H1 (cell line): ENCODE measurements at regions not wholly inside any gene's neighbourhood (a gene's known extent, or its start where the extent isn't known, plus 50 kb on each side); places are given as distances from the start of the nearest gene placed in this dataset.
A peak's percentile ranks its signal among the peaks of the same experiment; 100 is the strongest.

ENCODE experiments used
- CTCF ChIA-PET: fragments of 300-600 bp; sonication (Branson Sonifier 250); formaldehyde crosslinking; loops from one replicate; lab custom pipeline; 2021; ENCODE audit not compliant: partially characterized antibody; lab: Charles Lee
- POLR2A ChIA-PET: fragments of 300-600 bp; sonication (Branson Sonifier 250); formaldehyde crosslinking; loops from one replicate; lab custom pipeline; 2021; ENCODE audit warnings: inconsistent platforms; ENCODE audit not compliant: partially characterized antibody; lab: Charles Lee
- DNase-seq, 2 experiments: peaks; one replicate each; pipeline versions ENCODE4 v3.0.0 to v3.0.0-alpha.2; 2010 to 2022; ENCODE audit warnings: low spot score in 2 of 2, low read depth in 1 of 2, mixed read lengths in 1 of 2
- FAIRE-seq: peaks from 2 replicates; lab custom pipeline; 2011; peaks lifted over from hg19 to GRCh38; lab: Jason Lieb, UNC
- H2AFZ ChIP-seq: 2 replicates; pipeline ENCODE4 v1.8.1; 2012; ENCODE audit warnings: low read length, inconsistent platforms
- H2AK5ac ChIP-seq: 2 replicates; pipeline ENCODE4 v1.6.1; 2013; ENCODE audit warnings: low read depth, low read length
- H2BK120ac ChIP-seq: replicated peaks from 2 replicates; pipeline ENCODE3; 2013; ENCODE audit warnings: low read depth, low read length, inconsistent platforms
- H2BK12ac ChIP-seq: 2 replicates; pipeline ENCODE4 v1.6.1; 2013; ENCODE audit warnings: low read depth, low read length
- H2BK15ac ChIP-seq: 2 replicates; pipeline ENCODE4 v1.6.1; 2013; ENCODE audit warnings: low read length
- H2BK20ac ChIP-seq: 2 replicates; pipeline ENCODE4 v1.6.1; 2013; ENCODE audit warnings: low read length
- H2BK5ac ChIP-seq: 2 replicates; pipeline ENCODE4 v1.6.1; 2013; ENCODE audit warnings: low read depth, low read length
- H3K14ac ChIP-seq: 2 replicates; pipeline ENCODE4 v1.6.1; 2013; ENCODE audit warnings: inconsistent platforms; ENCODE audit not compliant: insufficient read length
- H3K18ac ChIP-seq: 2 replicates; pipeline ENCODE4 v1.6.1; 2013; ENCODE audit warnings: low read length; ENCODE audit errors: extremely low read depth
- H3K23ac ChIP-seq: 2 replicates; pipeline ENCODE4 v1.6.1; 2013; ENCODE audit warnings: inconsistent platforms; ENCODE audit not compliant: insufficient read length
- H3K23me2 ChIP-seq: 2 replicates; pipeline ENCODE4 v1.6.1; 2013; ENCODE audit warnings: low read depth, low read length
- H3K27ac ChIP-seq: 2 replicates; pipeline ENCODE4 v1.6.1; 2011; ENCODE audit warnings: low read depth, low read length, inconsistent platforms
- H3K27me3 ChIP-seq, 4 experiments: replicated peaks in 1 of 4; 1 replicate in 1 of 4; 2 replicates in 3 of 4; pipeline versions ENCODE4 v1.6.1 to v1.8.1; 2011 to 2013; ENCODE audit warnings: low read length in 3 of 4, mild to moderate bottlenecking in 3 of 4, inconsistent platforms in 2 of 4, mixed read lengths in 2 of 4, moderate library complexity in 1 of 4; ENCODE audit not compliant: control insufficient read depth in 3 of 4, insufficient read depth in 3 of 4; ENCODE audit errors: extremely low read depth in 1 of 4
- H3K36me3 ChIP-seq, 4 experiments: 2 replicates each; pipeline versions ENCODE4 v1.6.1 to v1.8.1; 2011 to 2013; ENCODE audit warnings: mild to moderate bottlenecking in 4 of 4, low read length in 3 of 4, moderate library complexity in 2 of 4, control low read depth in 1 of 4, inconsistent platforms in 1 of 4; ENCODE audit not compliant: insufficient read depth in 4 of 4, control insufficient read depth in 2 of 4
- H3K4ac ChIP-seq: replicated peaks from 2 replicates; pipeline ENCODE3; 2013; ENCODE audit warnings: low read length, low read depth, mixed read lengths, inconsistent platforms; ENCODE audit not compliant: insufficient read length
- H3K4me1 ChIP-seq, 4 experiments: replicated peaks in 1 of 4; 1 replicate in 1 of 4; 2 replicates in 3 of 4; pipeline versions ENCODE4 v1.6.1 to v1.8.1; 2011 to 2013; ENCODE audit warnings: low read length in 3 of 4, inconsistent platforms in 2 of 4, mixed read lengths in 1 of 4; ENCODE audit not compliant: insufficient read depth in 4 of 4, control insufficient read depth in 3 of 4
- H3K4me2 ChIP-seq, 2 experiments: 2 replicates each; pipeline versions ENCODE4 v1.6.1 to v1.8.1; 2011 to 2013; ENCODE audit warnings: low read depth in 2 of 2, low read length in 2 of 2, control low read depth in 1 of 2, inconsistent platforms in 1 of 2, mild to moderate bottlenecking in 1 of 2; ENCODE audit not compliant: insufficient read depth in 1 of 2
- H3K4me3 ChIP-seq, 4 experiments: fragments of 200-600, 300-600 bp in 1 of 4; sonication (generic), shearing (Covaris generic), sonication (Bioruptor Twin) in 1 of 4; 2 replicates each; pipeline versions ENCODE4 v1.5.1 to v1.8.1; 2011 to 2016; ENCODE audit warnings: low read length in 4 of 4, low read depth in 3 of 4, control low read depth in 2 of 4, inconsistent platforms in 2 of 4, mild to moderate bottlenecking in 2 of 4, mixed read lengths in 1 of 4, moderate library complexity in 1 of 4; ENCODE audit not compliant: insufficient read depth in 2 of 4; ENCODE audit errors: extremely low read depth in 1 of 4
- H3K56ac ChIP-seq: replicated peaks from 2 replicates; pipeline ENCODE3; 2013; ENCODE audit warnings: low read depth, mild to moderate bottlenecking, mixed read lengths, low read length, inconsistent platforms; ENCODE audit not compliant: insufficient read length
- H3K79me1 ChIP-seq: 2 replicates; pipeline ENCODE4 v1.6.1; 2013; ENCODE audit warnings: low read depth, low read length, control low read depth
- H3K79me2 ChIP-seq, 2 experiments: 2 replicates each; pipeline versions ENCODE4 v1.6.1 to v1.8.1; 2012 to 2013; ENCODE audit warnings: low read length in 2 of 2, mild to moderate bottlenecking in 2 of 2, inconsistent platforms in 1 of 2; ENCODE audit not compliant: insufficient read depth in 2 of 2, control insufficient read depth in 1 of 2
- H3K9ac ChIP-seq, 4 experiments: replicated peaks in 1 of 4; 1 replicate in 1 of 4; 2 replicates in 3 of 4; pipeline versions ENCODE4 v1.6.1 to v1.8.1; 2011 to 2013; ENCODE audit warnings: low read depth in 3 of 4, low read length in 3 of 4, control low read depth in 2 of 4, mild to moderate bottlenecking in 2 of 4, moderate library complexity in 2 of 4, inconsistent platforms in 1 of 4; ENCODE audit errors: extremely low read depth in 1 of 4
- H3K9me3 ChIP-seq, 2 experiments: 2 replicates each; pipeline versions ENCODE4 v1.6.1 to v1.8.1; 2012 to 2013; ENCODE audit warnings: mild to moderate bottlenecking in 2 of 2, moderate library complexity in 2 of 2, control low read depth in 1 of 2, inconsistent platforms in 1 of 2, low read depth in 1 of 2, low read length in 1 of 2, mixed read lengths in 1 of 2; ENCODE audit not compliant: insufficient read depth in 2 of 2
- H4K20me1 ChIP-seq, 2 experiments: replicated peaks in 1 of 2; 2 replicates each; pipeline versions ENCODE3 to v1.8.1; 2011 to 2013; ENCODE audit warnings: inconsistent platforms in 2 of 2, low read length in 2 of 2, mild to moderate bottlenecking in 1 of 2; ENCODE audit not compliant: insufficient read depth in 2 of 2, control insufficient read depth in 1 of 2
- H4K5ac ChIP-seq: 2 replicates; pipeline ENCODE4 v1.6.1; 2013; ENCODE audit warnings: low read length, low read depth, mixed read lengths, inconsistent platforms; ENCODE audit not compliant: insufficient read length
- H4K8ac ChIP-seq: 2 replicates; pipeline ENCODE4 v1.8.0; 2013; ENCODE audit warnings: mild to moderate bottlenecking, moderate library complexity, low read length, inconsistent platforms; ENCODE audit not compliant: insufficient read depth; ENCODE audit errors: extremely low read depth
- H4K91ac ChIP-seq: replicated peaks from 2 replicates; pipeline ENCODE3; 2013; ENCODE audit warnings: low read length, mixed read lengths, inconsistent platforms; ENCODE audit not compliant: insufficient read length
- HDAC6 ChIP-seq: IDR thresholded peaks from one replicate; pipeline ENCODE4 v1.7.1; 2012; ENCODE audit warnings: low read depth, mild to moderate bottlenecking, inconsistent platforms, low read length, moderate library complexity
- KDM1A ChIP-seq: fragments of 200-600, 300-600 bp; sonication (generic); IDR thresholded peaks from 2 replicates; pipeline ENCODE4 v1.7.1; 2016; ENCODE audit warnings: mild to moderate bottlenecking, low read length, borderline replicate concordance
- WGBS, 2 experiments: shearing (Covaris generic) in 1 of 2; methylation state at CpG; one replicate each; pipeline versions ENCODE4 v1.1.6 to v1.1.7; 2013 to 2015; ENCODE audit warnings: low lambda C conversion rate in 2 of 2, mixed read lengths in 2 of 2, inconsistent platforms in 1 of 2, low coverage in 1 of 2, missing lambda C conversion rate in 1 of 2; ENCODE audit not compliant: insufficient replicate concordance in 2 of 2, insufficient coverage in 1 of 2, insufficient read length in 1 of 2; ENCODE audit errors: extremely low coverage in 1 of 2, missing lambda C conversion rate in 1 of 2; 5-methylcytosine and 5-hydroxymethylcytosine counted together
- TF ChIP-seq, protein P1 (sequence below): IDR thresholded peaks from 2 replicates; pipeline ENCODE4 v1.6.1; 2011; ENCODE audit warnings: low read depth, mild to moderate bottlenecking, low read length; ENCODE audit not compliant: insufficient read depth

DNA sequence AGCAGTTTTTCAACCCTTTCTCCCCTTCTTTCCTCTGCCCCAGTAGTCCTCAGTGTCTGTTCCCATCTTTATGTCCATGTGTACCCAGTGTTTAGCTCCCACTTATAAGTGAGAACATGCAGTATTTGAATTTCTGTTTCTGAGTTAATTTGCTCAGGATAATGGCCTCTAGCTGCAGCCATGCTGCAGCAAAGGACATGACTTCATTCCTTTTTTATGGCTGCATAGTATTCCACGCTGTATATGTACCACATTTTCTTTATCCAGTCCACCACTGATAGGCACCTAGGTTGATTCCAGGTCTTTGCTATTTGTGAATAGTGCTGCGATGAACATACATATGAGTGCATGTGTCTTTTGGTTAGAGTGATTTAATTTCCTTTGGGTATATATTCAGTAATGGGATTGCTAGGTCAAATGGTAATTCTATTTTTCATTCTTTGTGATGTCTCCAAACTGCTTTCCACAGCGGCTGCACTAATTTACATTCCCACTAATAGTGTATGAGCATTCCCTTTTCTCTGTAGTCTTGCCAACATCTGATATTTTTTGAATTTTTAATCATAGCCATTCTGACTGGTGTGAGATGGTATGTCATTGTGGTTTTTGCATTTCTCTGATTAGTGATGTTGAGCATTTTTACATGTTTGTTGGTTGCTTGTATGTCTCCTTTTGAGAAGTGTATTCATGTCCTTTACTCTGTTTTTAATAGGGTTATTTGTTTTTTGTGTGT, 54.6 kb upstream of the ANK2 start:
- H3K4me1 ChIP-seq, result no peaks in the 10 kb centered on the region; a peak in 1 of 7 replicates
- no peak overlapping the region for H2AFZ ChIP-seq
- H3K27ac ChIP-seq, result no peak overlapping the region
- POLR2A ChIA-PET, result no interaction called here
- no peak overlapping the region for H2BK15ac ChIP-seq
- no peak overlapping the region for H3K56ac ChIP-seq
- no peak overlapping the region for H3K18ac ChIP-seq
- no peak overlapping the region for H2AK5ac ChIP-seq
- H4K20me1 ChIP-seq, result peaks cover 0 to 1% of the 10 kb centered on the region in 2 experiments
- H3K4ac ChIP-seq, result no peak overlapping the region
- H3K79me1 ChIP-seq, result no peaks in the 10 kb centered on the region
- no peak overlapping the region for H3K23ac ChIP-seq
- H3K36me3 ChIP-seq, result no peaks in the 10 kb centered on the region
- no peak overlapping the region for H2BK120ac ChIP-seq
- TF ChIP-seq HDAC6 (no peak), KDM1A (0 out of 2 replicates have a peak, but pooled peaks have one; percentile 67)
- TF ChIP-seq, protein P1, sequence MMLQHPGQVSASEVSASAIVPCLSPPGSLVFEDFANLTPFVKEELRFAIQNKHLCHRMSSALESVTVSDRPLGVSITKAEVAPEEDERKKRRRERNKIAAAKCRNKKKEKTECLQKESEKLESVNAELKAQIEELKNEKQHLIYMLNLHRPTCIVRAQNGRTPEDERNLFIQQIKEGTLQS, result no peak
- TF ChIP-seq, all 59 proteins: peak for 1
- no peaks in the 10 kb centered on the region for H3K23me2 ChIP-seq
- 0 out of 4 replicates have a peak, but pooled peaks cover 0 to 2% of the 10 kb centered on the region in 2 experiments for H3K9me3 ChIP-seq
- no peak overlapping the region for H4K8ac ChIP-seq
- H2BK20ac ChIP-seq, result no peak overlapping the region
- WGBS, 2 experiments, result 95% methylated on average over 3 of the region's 3 CpGs; no CpG with 5 or more reads in 1 of the 2 experiments
- no peak overlapping the region for H3K4me3 ChIP-seq
- CTCF ChIA-PET, result interaction anchor here (1.4 kb wide), 1 partner anchor 25 kb away, joined by 3 read pairs; no protein-coding TSS in a partner anchor
- DNase-seq, result no peak
- no peak overlapping the region for H3K4me2 ChIP-seq
- no peak overlapping the region for H2BK5ac ChIP-seq
- no peak overlapping the region for H2BK12ac ChIP-seq
- FAIRE-seq, result no peak
- no peak overlapping the region for H4K91ac ChIP-seq
- H3K14ac ChIP-seq, result no peak overlapping the region
- H3K9ac ChIP-seq, result no peak overlapping the region
- H3K27me3 ChIP-seq, result no peaks in the 10 kb centered on the region
- no peak overlapping the region for H4K5ac ChIP-seq
- no peaks in the 10 kb centered on the region for H3K79me2 ChIP-seq
